ENCODE measurements at regions not wholly inside any gene's neighbourhood (a gene's known extent, or its start where the extent isn't known, plus 50 kb on each side); places are given as distances from the start of the nearest gene placed in this dataset.
A peak's percentile ranks its signal among the peaks of the same experiment; 100 is the strongest.

GRCh38 chr10:3478153-3478552, 305.6 kb upstream of the PITRM1 start:
- DNase-seq, result no peak

DNA sequence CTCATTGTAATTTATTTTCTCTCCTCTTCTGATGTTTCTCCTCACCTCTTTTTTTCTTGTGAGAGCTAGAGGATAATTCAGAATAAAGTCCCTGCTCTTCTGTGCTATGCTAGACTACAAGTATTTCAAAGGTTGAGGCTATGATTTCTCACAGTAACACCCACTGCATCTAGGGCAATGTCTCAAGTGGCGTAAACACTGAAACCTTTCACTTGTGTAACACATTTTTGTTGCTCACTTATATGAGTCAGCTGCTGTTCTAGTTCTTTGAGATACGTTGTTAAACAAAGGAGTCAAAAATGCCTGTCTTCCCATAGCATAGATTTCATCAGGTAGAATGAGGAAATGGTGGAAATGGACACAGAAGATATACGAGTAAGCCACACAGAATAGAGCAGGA, 305.1 kb upstream of the PITRM1 start:
- no peak for DNase-seq

DNA sequence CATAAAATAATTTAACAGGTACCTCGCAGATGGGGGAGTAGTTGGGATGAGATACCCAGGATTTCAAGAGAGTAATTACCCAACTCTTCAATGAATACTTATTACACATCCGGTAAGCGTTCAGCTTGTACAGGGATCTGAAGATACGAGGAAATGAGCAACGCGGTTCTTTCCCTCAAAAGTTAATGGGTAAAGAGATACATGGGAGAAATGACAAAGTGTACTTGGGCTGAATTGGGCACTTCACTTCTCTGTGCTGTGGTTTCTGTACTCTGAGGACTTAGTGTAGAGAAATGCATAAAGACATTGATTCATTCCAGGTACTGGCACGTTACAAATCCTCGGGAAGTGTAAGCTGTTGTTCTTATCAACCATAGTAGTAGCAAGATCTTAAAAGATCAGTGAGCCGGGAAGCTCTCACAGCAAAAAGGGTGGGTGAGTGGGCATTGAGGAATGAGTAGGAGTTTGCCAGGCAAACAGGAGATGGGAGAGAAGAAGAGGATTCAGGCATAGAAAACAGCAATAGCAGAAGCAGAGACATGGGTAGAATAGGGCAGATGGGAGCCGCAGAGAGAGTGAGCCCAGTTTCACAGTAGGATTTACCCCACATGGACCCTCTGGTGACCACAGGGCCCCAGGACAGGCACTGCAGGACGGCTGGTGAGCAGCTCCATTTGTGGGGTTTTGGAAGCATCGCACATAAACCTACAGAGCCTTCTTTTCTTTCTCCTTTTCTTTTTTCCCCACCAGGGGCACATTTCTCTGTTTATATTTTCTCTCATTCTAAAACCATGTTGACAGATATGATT, 304.3 kb upstream of the PITRM1 start:
- no peak for DNase-seq

DNA sequence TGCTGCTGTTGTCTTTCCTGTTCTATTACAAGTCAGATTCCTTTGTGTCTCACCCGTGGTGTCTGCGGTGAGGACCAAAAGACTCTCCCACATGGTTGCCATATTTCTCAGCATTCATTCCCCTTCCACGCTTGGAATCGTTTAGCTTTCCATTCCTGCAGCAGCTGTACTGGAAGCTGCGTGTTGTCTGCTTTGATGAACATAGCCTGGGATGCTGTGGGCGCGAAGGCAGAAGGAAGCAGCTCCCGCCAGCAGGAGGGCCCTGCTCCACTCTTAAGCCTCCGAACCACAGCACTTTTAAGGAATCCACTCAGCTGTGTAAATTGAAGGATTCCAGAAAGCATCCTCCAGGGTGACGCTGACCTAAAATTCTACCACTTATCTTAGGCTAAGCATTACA, 303.6 kb upstream of the PITRM1 start:
- no peak for DNase-seq

GRCh38 chr10:3475367-3475766, 302.8 kb upstream of the PITRM1 start:
- no peak for DNase-seq

- no peak for DNase-seq
Measured at GRCh38 chr10:3474266-3474665, 301.7 kb upstream of the PITRM1 start.

- no peak for DNase-seq
Measured at GRCh38 chr10:3473271-3473670, 300.7 kb upstream of the PITRM1 start.

DNA sequence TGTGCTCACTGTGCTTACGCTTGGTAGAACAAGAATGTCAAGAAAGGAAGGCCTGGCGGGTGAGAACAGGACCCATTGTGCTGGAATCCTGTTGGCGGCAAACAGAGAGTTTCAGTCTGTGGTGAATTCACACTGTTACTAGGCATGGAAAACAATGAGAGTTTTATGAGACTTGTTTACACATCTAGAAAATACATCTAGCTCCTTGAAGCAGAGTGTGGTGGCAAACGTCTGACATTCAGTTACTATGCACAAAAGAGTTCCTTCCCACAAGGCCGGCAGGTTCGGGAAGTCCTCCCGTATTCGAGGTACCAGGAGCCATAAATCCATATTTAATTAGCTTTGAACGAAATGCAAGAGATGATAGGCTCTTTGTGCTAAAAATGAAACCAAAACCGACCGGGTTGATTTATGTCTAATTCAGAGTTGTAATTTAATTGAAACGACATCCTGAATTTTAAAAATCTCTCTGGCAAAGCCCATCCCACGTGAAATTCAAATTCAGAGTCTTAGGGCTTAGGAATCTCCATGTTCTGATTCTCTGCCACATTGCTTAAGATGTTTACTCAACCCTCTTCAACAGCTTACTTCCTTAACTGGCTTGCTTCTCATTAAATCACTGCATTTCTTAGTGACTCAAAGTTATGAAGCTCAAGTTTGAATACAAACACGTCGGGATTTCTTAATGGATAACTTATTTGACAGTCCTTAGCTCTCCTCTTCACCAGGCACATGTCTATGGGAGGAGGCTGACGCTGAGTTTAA, 299.9 kb upstream of the PITRM1 start:
- peak; percentile 16 for DNase-seq

DNA sequence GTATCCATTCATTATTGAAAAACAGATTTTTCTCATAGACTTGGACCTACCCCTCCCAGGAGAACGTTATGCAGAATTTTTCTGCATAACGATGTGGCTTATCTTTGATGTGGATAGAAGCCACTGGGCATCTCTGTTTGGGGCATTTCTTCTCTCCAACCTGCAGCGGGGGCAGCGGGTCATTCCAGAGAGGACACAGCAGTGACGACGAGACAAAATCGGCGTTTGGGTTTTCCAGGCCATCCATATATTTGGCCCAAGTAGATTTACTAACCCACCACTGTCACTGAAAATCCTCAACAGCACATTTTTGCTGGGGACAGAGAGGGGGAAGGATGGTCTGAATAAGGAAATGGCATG, 299.3 kb upstream of the PITRM1 start:
- DNase-seq, result no peak

- no peak for DNase-seq
Measured at GRCh38 chr10:3471472-3471871, 298.9 kb upstream of the PITRM1 start.

GRCh38 chr10:3470191-3470590, 297.6 kb upstream of the PITRM1 start:
- DNase-seq, result no peak

- DNase-seq, result no peak
Measured at GRCh38 chr10:3469639-3470020, 297.0 kb upstream of the PITRM1 start.

- DNase-seq, result peak; percentile 54
Measured at GRCh38 chr10:3468919-3469638, 296.5 kb upstream of the PITRM1 start.

- DNase-seq, result peak; percentile 28
Measured at GRCh38 chr10:3467052-3467951, 294.7 kb upstream of the PITRM1 start.

GRCh38 chr10:3465406-3465891, 292.9 kb upstream of the PITRM1 start:
- DNase-seq, result peak; percentile 27

- DNase-seq, result no peak
Measured at GRCh38 chr10:3464760-3465405, 292.3 kb upstream of the PITRM1 start.

GRCh38 chr10:3460420-3461128, 288.0 kb upstream of the PITRM1 start:
- DNase-seq, result no peak

GRCh38 chr10:3455385-3456334, 283.1 kb upstream of the PITRM1 start:
- no peak for DNase-seq

GRCh38 chr10:3452683-3453361, 280.2 kb upstream of the PITRM1 start:
- no peak for DNase-seq
